ENCODE measurements at regions not wholly inside any gene's neighbourhood (a gene's known extent, or its start where the extent isn't known, plus 50 kb on each side); places are given as distances from the start of the nearest gene placed in this dataset.
"Not testable (repeated sequence)": the region's sequence is repeated elsewhere in the genome, so short reads cannot be mapped to it uniquely, and the experiment has no call there.

- no peak for DNase-seq
Observed at GRCh38 chr16:64343061-64343819, 778.6 kb downstream of the CDH11 start.

GRCh38 chr16:64341336-64341735 lies 780.5 kb downstream of the CDH11 start:
- DNase-seq: not testable (repeated sequence)

- DNase-seq: no peak
Observed at GRCh38 chr16:64339052-64339770, 782.7 kb downstream of the CDH11 start.

- DNase-seq: no peak
Observed at GRCh38 chr16:64321881-64322280, 800.0 kb downstream of the CDH11 start.

GRCh38 chr16:64321066-64321465 lies 800.8 kb downstream of the CDH11 start:
- no peak for DNase-seq

- DNase-seq: no peak
Observed at GRCh38 chr16:64317601-64318000, 804.3 kb downstream of the CDH11 start.

- no peak for DNase-seq
Observed at GRCh38 chr16:64313726-64314125, 808.1 kb downstream of the CDH11 start.

- DNase-seq: no peak
Observed at GRCh38 chr16:64312980-64313379, 808.9 kb downstream of the CDH11 start.

GRCh38 chr16:64312292-64312691 lies 809.6 kb downstream of the CDH11 start:
- no peak for DNase-seq

GRCh38 chr16:64311241-64311640 lies 810.6 kb downstream of the CDH11 start:
- no peak for DNase-seq

GRCh38 chr16:64309398-64310110 lies 812.3 kb downstream of the CDH11 start:
- DNase-seq: no peak

- DNase-seq: no peak
Observed at GRCh38 chr16:64308721-64309120, 813.1 kb downstream of the CDH11 start.

- no peak for DNase-seq
Observed at GRCh38 chr16:64307431-64307830, 814.4 kb downstream of the CDH11 start.

GRCh38 chr16:64305663-64306062 lies 816.2 kb downstream of the CDH11 start:
- no peak for DNase-seq

- DNase-seq: no peak
Observed at GRCh38 chr16:64304951-64305350, 816.9 kb downstream of the CDH11 start.

GRCh38 chr16:64304396-64304795 lies 817.5 kb downstream of the CDH11 start:
- DNase-seq: peak; percentile 37 to 65

- no peak for DNase-seq
Observed at GRCh38 chr16:64297863-64298600, 823.8 kb downstream of the CDH11 start.

GRCh38 chr16:64295466-64295865 lies 826.4 kb downstream of the CDH11 start:
- no peak for DNase-seq

- DNase-seq: no peak
Observed at GRCh38 chr16:64292953-64293352, 828.9 kb downstream of the CDH11 start.

GRCh38 chr16:64292161-64292560 lies 829.7 kb downstream of the CDH11 start:
- DNase-seq: no peak

- no peak for DNase-seq
Observed at GRCh38 chr16:64290461-64290860, 831.4 kb downstream of the CDH11 start.

- DNase-seq: no peak
Observed at GRCh38 chr16:64287655-64288528, 834.0 kb downstream of the CDH11 start.

All from NCI-H1930 (cell line).